GM18511 (cell line): ENCODE measurements at regions not wholly inside any gene's neighbourhood (a gene's known extent, or its start where the extent isn't known, plus 50 kb on each side); places are given as distances from the start of the nearest gene placed in this dataset.

ENCODE experiments used
- ATAC-seq: cut with Tn5 transposase; IDR thresholded peaks from one replicate; pipeline ENCODE4 v1.9.1; 2021; ENCODE audit warnings: mild to moderate bottlenecking, moderate library complexity; ENCODE audit not compliant: unreplicated experiment

- ATAC-seq = peak; percentile 50
Observed at GRCh38 chr17:81345228-81346089, 49.8 kb upstream of the BAHCC1 start.
